ENCODE measurements at regions not wholly inside any gene's neighbourhood (a gene's known extent, or its start where the extent isn't known, plus 50 kb on each side); places are given as distances from the start of the nearest gene placed in this dataset.

DNA sequence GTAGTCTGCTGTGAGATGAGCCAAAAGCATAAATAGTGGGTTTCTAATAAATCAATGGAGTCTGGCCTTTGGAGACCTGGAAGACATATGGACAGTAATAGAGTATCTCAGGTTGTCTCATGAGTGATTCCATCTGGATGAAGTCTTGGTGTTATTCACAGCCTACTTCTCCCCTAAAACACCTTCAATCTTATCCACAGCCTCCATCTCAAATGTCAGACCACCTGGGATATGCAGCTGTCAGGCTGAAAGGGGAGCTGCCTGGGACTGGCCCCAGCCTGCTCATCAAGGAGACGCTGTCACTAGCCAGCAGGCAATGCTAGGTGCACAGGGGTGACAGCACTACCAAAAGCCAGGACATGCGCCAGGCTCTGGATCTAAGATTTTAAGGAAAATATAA, 684.0 kb upstream of the ZEB2 start:
- Mint-ChIP-seq H3K36me3 (no peaks in the 10 kb centered on the region), H3K9me3 (peaks cover 0 to 2% (median 0%) of the 10 kb centered on the region in 3 donors), H3K27me3 (no peaks in the 10 kb centered on the region), H3K4me3 (no peak overlapping the region), H3K4me1 (peaks cover 0 to 2% (median 0%) of the 10 kb centered on the region in 3 donors), H3K27ac (no peak overlapping the region)

DNA sequence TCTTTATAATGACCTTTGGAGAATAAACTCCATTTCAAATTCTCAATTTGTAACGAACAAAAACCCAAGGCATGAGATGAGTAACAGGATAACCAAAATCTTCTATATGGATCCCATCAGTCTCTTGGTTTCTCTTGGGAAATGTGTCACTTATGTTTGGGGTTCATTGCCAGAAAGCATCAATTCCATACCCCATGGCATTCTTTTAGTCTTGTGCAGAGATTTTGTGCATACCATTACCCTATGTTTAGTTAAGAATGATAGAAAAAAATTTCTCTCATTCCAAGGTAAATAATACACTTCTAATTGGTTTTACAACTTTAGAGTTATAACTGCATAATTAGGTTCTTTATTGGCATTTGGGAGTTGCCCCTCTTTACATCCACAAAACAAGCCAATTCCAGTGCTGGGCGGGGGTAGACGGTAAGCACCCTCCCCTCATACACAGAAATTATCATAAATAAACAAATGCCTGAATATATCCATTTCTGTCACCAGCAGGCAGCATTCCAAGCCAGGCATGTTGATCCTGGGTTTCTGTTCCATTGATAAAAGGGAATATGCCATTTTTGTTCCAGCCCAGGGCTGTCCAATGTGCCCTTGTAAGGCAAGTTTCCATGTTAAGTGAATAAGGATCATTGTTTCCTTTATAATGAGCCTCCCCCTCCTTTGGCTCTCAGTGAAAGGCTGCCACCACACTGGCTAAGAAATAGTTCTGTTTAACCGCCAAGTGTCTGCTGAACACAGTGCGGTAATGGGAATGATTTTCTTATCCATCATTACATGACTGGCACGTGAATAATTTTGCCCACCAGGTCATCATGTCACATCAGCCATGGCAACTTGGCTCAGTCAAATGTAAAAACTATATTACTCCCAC, 680.1 kb upstream of the ZEB2 start:
- no peak overlapping the region for H3K4me3 Mint-ChIP-seq
- H3K27me3 Mint-ChIP-seq: no peaks in the 10 kb centered on the region
- H3K9me3 Mint-ChIP-seq: no peaks in the 10 kb centered on the region
- H3K4me1 Mint-ChIP-seq: no peaks in the 10 kb centered on the region
- peaks cover 2% of the 10 kb centered on the region for H3K36me3 Mint-ChIP-seq
- H3K27ac Mint-ChIP-seq: no peak overlapping the region

DNA sequence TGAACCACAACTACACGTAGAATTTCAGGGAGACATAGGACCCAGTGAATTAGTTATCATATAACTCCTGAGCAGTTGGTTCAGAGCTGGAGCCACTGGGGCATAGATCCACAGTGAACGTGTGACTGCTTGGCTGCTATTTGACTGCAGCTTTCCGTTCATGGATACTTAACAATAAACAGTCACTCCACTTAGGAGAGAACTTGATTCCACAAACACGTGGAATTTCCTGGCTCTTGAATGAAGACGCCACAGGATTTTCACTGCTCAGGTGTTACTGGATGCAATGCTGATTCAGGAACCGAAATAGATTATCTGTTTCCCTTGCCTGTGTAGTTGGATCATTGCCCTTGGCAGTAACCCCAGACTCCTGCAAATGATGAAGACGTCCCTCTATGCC, 679.1 kb upstream of the ZEB2 start:
- Mint-ChIP-seq H3K27ac (no peak overlapping the region), H3K4me1 (no peaks in the 10 kb centered on the region), H3K4me3 (no peak overlapping the region), H3K9me3 (no peaks in the 10 kb centered on the region), H3K27me3 (no peaks in the 10 kb centered on the region), H3K36me3 (peaks cover 2% of the 10 kb centered on the region)

DNA sequence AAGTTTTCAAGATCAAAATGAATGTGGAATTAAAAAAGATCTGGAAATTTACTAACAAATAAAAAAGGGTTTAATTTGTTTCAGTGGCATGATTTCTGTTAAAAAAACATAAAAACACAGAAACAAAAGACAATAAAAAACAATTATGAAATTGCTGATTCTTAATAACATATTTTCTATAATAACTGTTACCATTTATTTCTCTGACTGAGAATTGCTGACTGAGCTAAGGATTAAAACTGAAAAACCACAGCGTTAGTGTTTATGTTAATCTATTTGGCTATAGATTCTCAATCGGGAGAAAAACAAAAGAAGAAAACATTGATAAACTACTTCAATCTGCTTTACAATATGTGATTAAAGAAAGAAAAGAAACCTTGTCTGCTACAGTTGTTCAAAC, 678.6 kb upstream of the ZEB2 start:
- Mint-ChIP-seq H3K4me3 (no peak overlapping the region), H3K27me3 (no peaks in the 10 kb centered on the region), H3K4me1 (no peaks in the 10 kb centered on the region), H3K36me3 (peaks cover 2% of the 10 kb centered on the region), H3K9me3 (no peaks in the 10 kb centered on the region), H3K27ac (no peak overlapping the region)

DNA sequence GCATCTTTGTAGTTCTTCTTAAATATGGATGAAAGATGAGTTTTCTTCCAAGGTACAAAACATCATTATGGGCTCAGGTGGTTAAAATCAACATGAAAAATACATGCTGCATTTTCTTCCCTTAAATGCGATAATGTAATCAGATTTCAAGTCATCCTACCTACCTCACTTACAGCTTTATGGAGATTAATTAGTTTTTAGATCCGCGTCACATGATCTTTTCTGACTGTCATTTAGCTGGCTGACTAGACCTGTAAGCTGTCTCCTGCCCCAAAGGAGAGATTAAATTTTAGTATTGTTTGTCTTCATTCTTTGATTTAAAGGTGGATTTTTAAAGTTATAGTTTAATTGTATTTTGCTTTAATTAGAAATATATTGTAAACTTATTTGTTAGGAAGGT, 678.0 kb upstream of the ZEB2 start:
- no peak overlapping the region for H3K27ac Mint-ChIP-seq

DNA sequence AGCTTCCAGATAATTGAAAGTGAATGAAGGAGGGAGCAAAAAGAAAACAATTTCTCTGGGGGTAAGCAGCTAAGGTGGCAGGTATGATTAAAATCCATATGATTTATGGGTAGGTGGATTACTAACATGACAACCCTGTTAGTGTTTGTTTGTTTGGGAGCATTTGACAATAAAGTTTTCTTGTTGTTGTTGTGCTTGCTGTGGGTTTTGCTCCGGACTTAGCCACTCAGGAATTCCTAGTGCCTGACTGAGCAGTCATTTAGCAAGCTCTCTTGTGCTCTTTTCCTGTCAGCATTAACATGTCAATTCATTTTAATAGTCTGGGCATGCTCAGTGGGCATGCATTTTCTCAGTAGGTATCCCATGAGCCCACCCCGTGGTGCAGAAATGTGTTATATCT, 674.8 kb upstream of the ZEB2 start:
- Mint-ChIP-seq H3K4me3 (no peak overlapping the region), H3K27ac (no peak overlapping the region), H3K4me1 (peaks cover 0 to under 1% (median 0%) of the 10 kb centered on the region in 3 donors), H3K36me3 (peaks cover 2% of the 10 kb centered on the region), H3K9me3 (no peaks in the 10 kb centered on the region), H3K27me3 (no peaks in the 10 kb centered on the region)

More for the DNA sequence above, 678.0 kb upstream of the ZEB2 start:
- H3K4me3 Mint-ChIP-seq: no peak overlapping the region
- no peaks in the 10 kb centered on the region for H3K9me3 Mint-ChIP-seq
- H3K36me3 Mint-ChIP-seq: peaks cover 2% of the 10 kb centered on the region
- H3K4me1 Mint-ChIP-seq: no peaks in the 10 kb centered on the region
- no peaks in the 10 kb centered on the region for H3K27me3 Mint-ChIP-seq

DNA sequence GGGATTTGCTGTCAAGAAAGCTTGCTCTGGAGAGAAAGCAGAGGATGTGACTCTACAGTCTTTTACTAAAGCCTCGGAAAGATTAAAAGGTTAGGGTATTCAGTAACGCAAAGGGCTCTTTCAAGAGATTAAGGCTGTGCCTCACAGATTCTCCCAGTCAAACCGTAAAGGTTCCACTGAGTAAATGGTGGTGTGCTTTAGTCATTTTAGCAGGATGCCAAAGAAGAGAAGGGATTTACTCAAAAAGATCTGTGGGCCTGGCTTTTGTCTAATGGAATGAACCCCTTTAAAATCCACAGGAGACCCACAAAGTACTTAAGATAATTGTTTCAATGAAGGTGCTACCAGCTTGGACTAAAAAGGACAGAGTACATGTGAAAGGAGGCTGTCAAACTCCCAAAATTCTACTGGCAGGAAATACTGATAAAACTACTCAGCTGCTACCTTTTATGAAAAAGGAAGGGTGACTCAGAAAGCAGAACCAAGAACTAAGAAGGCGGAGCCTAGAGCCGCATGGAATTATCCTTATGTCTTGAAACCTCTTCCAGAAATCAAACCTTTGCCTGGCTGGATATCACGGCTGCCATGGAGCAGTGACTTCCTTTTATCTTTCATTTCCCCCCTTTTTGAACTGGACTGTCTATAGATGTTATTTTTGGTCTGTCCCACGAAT, 670.2 kb upstream of the ZEB2 start:
- Mint-ChIP-seq H3K27ac (no peak overlapping the region), H3K36me3 (no peaks in the 10 kb centered on the region), H3K4me1 (peaks cover 5 to 10% (median 10%) of the 10 kb centered on the region in 3 donors), H3K9me3 (no peaks in the 10 kb centered on the region), H3K4me3 (no peak overlapping the region), H3K27me3 (no peaks in the 10 kb centered on the region)

DNA sequence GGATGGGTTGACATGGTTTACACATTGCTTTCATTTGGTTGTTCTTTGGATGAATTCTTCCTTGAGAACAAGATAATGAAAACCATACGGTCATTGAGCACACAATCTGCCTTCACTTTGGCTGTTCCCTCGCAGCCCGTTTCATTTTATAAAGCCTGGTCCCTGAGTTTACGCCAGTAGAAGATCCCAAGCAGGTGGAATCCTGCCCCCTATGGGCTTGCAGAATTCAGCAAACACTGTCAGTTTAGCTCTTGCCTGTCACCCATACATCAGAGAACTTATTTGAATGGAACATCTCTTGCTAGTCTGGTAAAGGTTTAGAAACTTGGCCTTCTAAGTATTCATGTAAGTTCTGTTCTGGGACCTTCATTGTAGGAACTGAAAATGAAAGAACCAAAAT, 666.4 kb upstream of the ZEB2 start:
- peak overlapping the region in 1 of 4 donors; percentile 23 for H3K4me3 Mint-ChIP-seq

DNA sequence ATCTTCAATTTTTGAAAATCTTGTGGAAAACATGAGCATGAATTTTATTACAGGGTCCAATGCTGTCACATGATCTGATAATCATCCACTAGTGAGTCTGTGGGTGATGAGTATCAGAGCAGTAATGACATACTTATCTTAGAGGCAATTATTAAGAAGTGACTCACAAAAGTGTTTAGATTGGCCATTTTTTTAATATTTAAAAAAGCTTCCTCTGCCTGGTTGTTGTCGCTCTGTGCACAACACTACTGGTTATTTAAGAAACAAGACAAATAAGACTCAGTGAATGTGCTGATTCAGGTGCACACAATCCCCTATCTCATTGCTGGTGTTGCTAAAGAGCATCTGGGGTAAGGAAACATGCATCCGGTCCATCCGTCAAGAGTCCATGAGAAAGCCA, 665.8 kb upstream of the ZEB2 start:
- no peaks in the 10 kb centered on the region for H3K36me3 Mint-ChIP-seq
- no peak overlapping the region for H3K4me3 Mint-ChIP-seq
- no peaks in the 10 kb centered on the region for H3K27me3 Mint-ChIP-seq
- H3K4me1 Mint-ChIP-seq: peaks cover 5 to 16% (median 12%) of the 10 kb centered on the region in 3 donors
- H3K9me3 Mint-ChIP-seq: no peaks in the 10 kb centered on the region
- no peak overlapping the region for H3K27ac Mint-ChIP-seq

More for the DNA sequence above, 666.4 kb upstream of the ZEB2 start:
- Mint-ChIP-seq H3K27ac (no peak overlapping the region), H3K9me3 (no peaks in the 10 kb centered on the region), H3K27me3 (no peaks in the 10 kb centered on the region), H3K4me1 (peaks cover 5 to 16% (median 12%) of the 10 kb centered on the region in 3 donors), H3K36me3 (no peaks in the 10 kb centered on the region)

DNA sequence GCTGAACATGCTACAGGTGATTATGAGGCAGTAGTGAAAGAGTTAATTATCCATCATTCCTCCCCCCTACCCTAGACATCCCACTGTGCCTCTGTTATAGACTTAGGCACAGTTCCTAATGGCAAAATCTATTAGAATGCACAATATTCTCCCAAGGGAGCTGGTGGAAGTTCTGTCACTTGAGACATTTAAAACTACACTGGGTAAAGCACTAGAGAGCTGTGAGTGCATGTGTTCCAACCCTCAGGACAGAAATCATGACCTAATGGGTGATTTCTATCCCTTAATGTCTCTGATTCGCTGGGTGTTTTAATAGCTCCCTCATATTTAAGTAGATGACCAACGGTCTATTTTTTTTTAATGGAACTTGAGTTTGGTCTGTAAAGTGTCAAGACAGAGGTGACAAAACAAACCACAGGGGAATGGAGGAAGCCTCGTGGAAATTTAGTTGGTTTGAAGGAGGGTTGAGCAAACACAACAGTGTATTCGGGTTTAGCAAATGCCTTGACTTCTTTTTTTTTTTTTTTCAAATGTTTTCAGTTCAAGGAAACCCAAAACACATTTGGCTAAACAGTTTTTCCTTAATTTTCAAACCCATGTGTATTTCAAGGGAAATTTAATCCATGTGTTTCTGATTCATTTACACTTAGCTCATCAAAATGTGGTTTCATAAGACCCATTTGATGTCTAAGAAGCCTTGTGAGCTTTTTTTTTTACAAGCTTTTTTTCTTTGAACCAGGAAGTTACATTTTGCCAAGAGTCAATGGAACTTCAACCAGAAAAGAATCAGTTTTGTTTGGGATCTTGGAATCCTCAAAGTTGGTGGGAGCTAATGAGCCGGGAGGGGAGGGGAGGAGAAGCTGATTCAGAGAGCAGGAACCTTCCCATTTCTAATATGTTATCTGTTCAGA, 665.1 kb upstream of the ZEB2 start:
- Mint-ChIP-seq H3K27ac (no peak overlapping the region), H3K36me3 (no peaks in the 10 kb centered on the region), H3K9me3 (no peaks in the 10 kb centered on the region), H3K4me1 (peaks cover 5 to 16% (median 12%) of the 10 kb centered on the region in 3 donors), H3K4me3 (no peak overlapping the region), H3K27me3 (no peaks in the 10 kb centered on the region)

DNA sequence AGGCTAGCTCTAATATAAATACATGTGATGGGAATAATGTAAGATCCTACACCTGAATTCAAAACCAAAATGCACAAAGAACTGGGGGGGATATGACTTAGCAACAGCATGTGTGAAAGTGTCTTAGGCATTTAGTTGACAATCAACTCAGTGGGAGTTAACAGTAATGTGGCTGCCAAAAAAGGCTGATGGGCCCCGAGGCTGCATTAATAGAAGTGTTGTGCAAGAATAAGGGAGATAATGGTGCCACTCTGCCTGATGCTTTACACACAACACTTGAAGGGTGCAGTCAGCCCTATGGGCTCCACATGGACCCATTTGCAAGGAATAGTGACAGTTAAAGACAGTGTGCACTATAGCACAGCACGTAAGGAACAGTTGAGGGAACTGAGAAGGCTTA, 649.4 kb upstream of the ZEB2 start:
- H3K27me3 Mint-ChIP-seq: no peaks in the 10 kb centered on the region
- no peak overlapping the region for H3K27ac Mint-ChIP-seq
- H3K4me3 Mint-ChIP-seq: no peak overlapping the region
- H3K9me3 Mint-ChIP-seq: no peaks in the 10 kb centered on the region
- H3K36me3 Mint-ChIP-seq: no peaks in the 10 kb centered on the region
- H3K4me1 Mint-ChIP-seq: no peaks in the 10 kb centered on the region

DNA sequence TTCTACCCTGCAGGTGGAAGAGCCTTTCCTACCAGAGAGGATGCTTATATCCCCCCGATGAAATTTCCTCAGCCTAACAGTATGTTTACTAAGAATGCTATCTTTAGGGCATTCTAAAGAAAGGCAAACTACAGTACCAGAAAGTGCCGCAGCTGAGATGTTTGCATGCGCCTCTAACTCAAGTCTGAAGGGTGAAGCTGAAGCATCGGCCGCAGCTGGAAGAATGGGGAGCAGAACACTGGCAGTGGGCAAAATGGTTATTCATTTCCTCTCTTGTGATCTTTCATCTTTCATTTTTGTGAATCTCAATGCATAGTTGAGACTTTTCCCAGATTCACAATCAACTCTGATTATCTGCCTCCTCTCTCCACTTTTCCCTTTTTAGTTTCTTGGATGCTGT, 648.2 kb upstream of the ZEB2 start:
- Mint-ChIP-seq H3K9me3 (no peaks in the 10 kb centered on the region), H3K4me3 (no peak overlapping the region), H3K36me3 (no peaks in the 10 kb centered on the region), H3K4me1 (no peaks in the 10 kb centered on the region), H3K27ac (no peak overlapping the region), H3K27me3 (no peaks in the 10 kb centered on the region)

DNA sequence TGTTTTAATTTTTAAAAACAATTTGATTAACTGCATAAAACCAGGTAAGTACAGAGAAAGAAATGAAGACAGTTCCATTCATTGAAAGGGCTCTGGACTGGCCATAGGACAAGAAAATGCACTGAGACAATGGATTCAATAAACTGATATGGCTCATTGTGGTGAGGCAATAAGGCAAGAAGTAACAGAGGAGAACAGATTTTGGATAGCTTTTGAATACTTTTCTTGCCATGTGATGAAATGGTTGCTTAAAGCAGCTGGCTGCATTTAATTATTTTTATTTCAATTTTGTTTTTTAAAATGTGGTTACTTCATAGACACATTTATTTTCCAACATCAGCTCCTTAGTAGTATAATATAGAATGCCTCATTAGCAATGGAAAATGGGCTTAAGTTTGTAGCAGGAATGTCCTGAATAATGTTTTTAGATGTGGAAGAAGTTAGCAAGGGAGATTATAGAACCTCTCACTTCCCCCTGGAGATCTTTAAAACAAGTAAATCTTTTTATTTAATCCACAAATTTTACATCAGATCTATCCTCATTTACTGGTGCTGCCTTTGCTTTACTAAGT, 646.9 kb upstream of the ZEB2 start:
- peaks cover 0 to 2% (median 0%) of the 10 kb centered on the region in 3 donors for H3K9me3 Mint-ChIP-seq
- no peaks in the 10 kb centered on the region for H3K4me1 Mint-ChIP-seq
- no peaks in the 10 kb centered on the region for H3K36me3 Mint-ChIP-seq
- no peak overlapping the region for H3K27ac Mint-ChIP-seq
- H3K27me3 Mint-ChIP-seq: no peaks in the 10 kb centered on the region
- no peak overlapping the region for H3K4me3 Mint-ChIP-seq

DNA sequence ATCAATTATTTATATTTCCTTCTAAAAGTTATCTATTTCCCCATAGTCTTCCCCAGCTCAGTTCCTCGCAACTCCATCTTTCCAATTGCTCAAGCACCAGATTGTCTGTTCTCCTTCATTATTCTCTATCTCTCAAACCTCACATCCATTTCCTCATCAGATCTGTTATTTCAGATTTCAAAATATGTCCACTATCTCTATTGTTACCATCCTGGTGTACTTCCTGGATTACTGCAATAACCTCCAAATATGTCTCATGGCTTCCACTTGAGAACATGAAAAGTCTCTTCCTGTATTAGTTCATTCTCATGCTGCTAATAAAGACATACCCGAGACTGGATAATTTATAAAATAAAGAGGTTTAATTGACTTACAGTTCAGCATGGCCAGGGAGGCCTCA, 641.7 kb upstream of the ZEB2 start:
- no peaks in the 10 kb centered on the region for H3K36me3 Mint-ChIP-seq
- H3K9me3 Mint-ChIP-seq: peaks cover 0 to 2% (median 0%) of the 10 kb centered on the region in 3 donors
- H3K27ac Mint-ChIP-seq: no peak overlapping the region
- H3K4me1 Mint-ChIP-seq: peaks cover 0 to 3% (median 0%) of the 10 kb centered on the region in 3 donors
- no peaks in the 10 kb centered on the region for H3K27me3 Mint-ChIP-seq
- H3K4me3 Mint-ChIP-seq: no peak overlapping the region

DNA sequence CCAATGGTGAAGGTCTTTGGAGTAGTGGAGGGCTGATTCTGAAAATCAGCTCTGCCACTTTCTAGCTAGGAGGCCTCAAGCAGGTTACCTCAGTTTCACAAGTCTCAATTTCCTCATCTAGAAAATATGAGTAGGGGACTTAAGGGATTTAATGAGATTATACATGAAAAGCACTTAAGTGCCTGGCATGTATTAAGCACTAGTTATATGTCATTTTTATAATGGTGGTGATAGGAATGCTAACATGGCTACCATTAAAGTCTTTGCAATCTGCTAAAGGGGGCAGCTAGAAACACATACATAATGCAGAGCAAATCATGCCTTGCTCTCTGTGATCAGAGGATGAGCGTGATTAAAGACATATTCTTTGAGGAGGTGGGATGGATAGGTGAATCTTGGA, 640.9 kb upstream of the ZEB2 start:
- Mint-ChIP-seq H3K4me1 (peaks cover 0 to 3% (median 0%) of the 10 kb centered on the region in 3 donors), H3K27me3 (no peaks in the 10 kb centered on the region), H3K9me3 (peaks cover 0 to 2% (median under 1%) of the 10 kb centered on the region in 3 donors), H3K36me3 (no peaks in the 10 kb centered on the region), H3K27ac (no peak overlapping the region), H3K4me3 (no peak overlapping the region)
